Hepatocyte (in vitro differentiated cells): ENCODE measurements at regions not wholly inside any gene's neighbourhood (a gene's known extent, or its start where the extent isn't known, plus 50 kb on each side); places are given as distances from the start of the nearest gene placed in this dataset.

Source experiments
- DNase-seq: peaks from one replicate; pipeline ENCODE4 v3.0.0-alpha.2; 2016; ENCODE audit warnings: low spot score
- H2AFZ ChIP-seq: fragments of 200-600 bp; sonication (generic); 2 replicates; pipeline ENCODE4 v1.6.0; 2016; ENCODE audit warnings: antibody characterized with exemption, mild to moderate bottlenecking
- H3K27ac ChIP-seq: fragments of 200-600 bp; sonication (generic); 2 replicates; pipeline ENCODE4 v1.5.1; 2016; ENCODE audit warnings: mild to moderate bottlenecking
- H3K27me3 ChIP-seq: fragments of 200-600 bp; sonication (generic); 2 replicates; pipeline ENCODE4 v1.6.1; 2016
- H3K36me3 ChIP-seq: fragments of 200-600 bp; sonication (generic); replicated peaks from 2 replicates; pipeline ENCODE4 v1.5.1; 2016; ENCODE audit warnings: low read depth; ENCODE audit not compliant: insufficient read depth
- H3K4me1 ChIP-seq: fragments of 200-600 bp; sonication (generic); 2 replicates; pipeline ENCODE4 v1.5.1; 2016; ENCODE audit warnings: mild to moderate bottlenecking, moderate library complexity; ENCODE audit not compliant: insufficient read depth
- H3K4me2 ChIP-seq: fragments of 200-600 bp; sonication (generic); 2 replicates; pipeline ENCODE4 v1.6.0; 2016
- H3K4me3 ChIP-seq: fragments of 200-600 bp; sonication (generic); 2 replicates; pipeline ENCODE4 v1.5.1; 2016; ENCODE audit warnings: mild to moderate bottlenecking
- H3K79me2 ChIP-seq: fragments of 200-600 bp; sonication (generic); 2 replicates; pipeline ENCODE4 v1.6.0; 2017; ENCODE audit warnings: mild to moderate bottlenecking
- H3K9me2 ChIP-seq: fragments of 200-600 bp; sonication (generic); replicated peaks from 2 replicates; pipeline ENCODE4 v1.6.0; 2017; ENCODE audit warnings: mild to moderate bottlenecking; ENCODE audit not compliant: insufficient read depth
- H3K9me3 ChIP-seq: fragments of 200-600 bp; sonication (generic); 2 replicates; pipeline ENCODE4 v1.5.1; 2016; ENCODE audit warnings: low read depth, mild to moderate bottlenecking
- H4K20me1 ChIP-seq: fragments of 200-600 bp; sonication (generic); 2 replicates; pipeline ENCODE4 v1.6.0; 2016; ENCODE audit warnings: mild to moderate bottlenecking; ENCODE audit not compliant: insufficient read depth, poor library complexity, severe bottlenecking
- EZH2 ChIP-seq: fragments of 200-600 bp; sonication (generic); IDR thresholded peaks from 2 replicates; pipeline ENCODE4 v1.6.1; 2016; ENCODE audit warnings: antibody characterized with exemption, mild to moderate bottlenecking, borderline replicate concordance
- EZH2phosphoT487 ChIP-seq: fragments of 200-600 bp; sonication (generic); IDR thresholded peaks from one replicate; pipeline ENCODE4 v1.6.1; 2018; ENCODE audit warnings: antibody characterized with exemption, mild to moderate bottlenecking, low read depth, moderate library complexity; ENCODE audit not compliant: unreplicated experiment, severe bottlenecking
- WGBS: methylation state at CpG from one replicate; pipeline ENCODE4 v1.1.6; 2016; ENCODE audit warnings: low lambda C conversion rate; ENCODE audit errors: missing lambda C conversion rate; 5-methylcytosine and 5-hydroxymethylcytosine counted together
- TF ChIP-seq, protein P1 (sequence below): fragments of 200-600 bp; sonication (generic); IDR thresholded peaks from 2 replicates; pipeline ENCODE4 v1.5.1; 2016; ENCODE audit warnings: antibody characterized with exemption, mild to moderate bottlenecking; ENCODE audit not compliant: poor library complexity

DNA sequence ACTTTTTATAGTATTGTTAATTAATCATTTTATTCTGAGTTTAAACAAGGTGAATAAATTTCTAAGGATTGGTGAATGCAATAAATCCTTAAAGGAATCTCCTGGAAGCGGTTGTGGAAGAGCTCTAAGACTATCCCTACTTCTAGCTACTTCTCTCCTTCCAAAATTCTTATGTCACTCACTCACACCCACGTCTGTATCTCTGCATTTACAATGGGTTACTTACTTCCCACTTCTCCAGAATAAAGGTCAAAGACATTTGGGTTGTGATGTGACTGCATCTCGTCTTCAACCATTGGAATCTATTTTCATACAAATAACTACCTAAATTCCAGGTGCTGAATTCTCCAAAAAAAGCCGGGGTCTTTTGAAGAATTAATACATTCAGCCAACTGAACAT lies 234.2 kb upstream of the MDFIC2 start:
- no peaks in the 10 kb centered on the region for H4K20me1 ChIP-seq
- no peaks in the 10 kb centered on the region for H3K36me3 ChIP-seq
- H3K4me3 ChIP-seq = no peak overlapping the region
- no peak overlapping the region for H2AFZ ChIP-seq
- 84% methylated on average over 4 of the region's 4 CpGs for WGBS
- no peak for TF ChIP-seq EZH2phosphoT487
- TF ChIP-seq, protein P1, sequence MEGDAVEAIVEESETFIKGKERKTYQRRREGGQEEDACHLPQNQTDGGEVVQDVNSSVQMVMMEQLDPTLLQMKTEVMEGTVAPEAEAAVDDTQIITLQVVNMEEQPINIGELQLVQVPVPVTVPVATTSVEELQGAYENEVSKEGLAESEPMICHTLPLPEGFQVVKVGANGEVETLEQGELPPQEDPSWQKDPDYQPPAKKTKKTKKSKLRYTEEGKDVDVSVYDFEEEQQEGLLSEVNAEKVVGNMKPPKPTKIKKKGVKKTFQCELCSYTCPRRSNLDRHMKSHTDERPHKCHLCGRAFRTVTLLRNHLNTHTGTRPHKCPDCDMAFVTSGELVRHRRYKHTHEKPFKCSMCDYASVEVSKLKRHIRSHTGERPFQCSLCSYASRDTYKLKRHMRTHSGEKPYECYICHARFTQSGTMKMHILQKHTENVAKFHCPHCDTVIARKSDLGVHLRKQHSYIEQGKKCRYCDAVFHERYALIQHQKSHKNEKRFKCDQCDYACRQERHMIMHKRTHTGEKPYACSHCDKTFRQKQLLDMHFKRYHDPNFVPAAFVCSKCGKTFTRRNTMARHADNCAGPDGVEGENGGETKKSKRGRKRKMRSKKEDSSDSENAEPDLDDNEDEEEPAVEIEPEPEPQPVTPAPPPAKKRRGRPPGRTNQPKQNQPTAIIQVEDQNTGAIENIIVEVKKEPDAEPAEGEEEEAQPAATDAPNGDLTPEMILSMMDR = no peak
- no peak for TF ChIP-seq EZH2
- no peaks in the 10 kb centered on the region for H3K27me3 ChIP-seq
- H3K4me1 ChIP-seq = no peaks in the 10 kb centered on the region
- H3K27ac ChIP-seq = no peak overlapping the region
- no peak overlapping the region for H3K4me2 ChIP-seq
- H3K9me2 ChIP-seq = no peaks in the 10 kb centered on the region
- H3K79me2 ChIP-seq = no peaks in the 10 kb centered on the region
- H3K9me3 ChIP-seq = no peaks in the 10 kb centered on the region
- no peak for DNase-seq

DNA sequence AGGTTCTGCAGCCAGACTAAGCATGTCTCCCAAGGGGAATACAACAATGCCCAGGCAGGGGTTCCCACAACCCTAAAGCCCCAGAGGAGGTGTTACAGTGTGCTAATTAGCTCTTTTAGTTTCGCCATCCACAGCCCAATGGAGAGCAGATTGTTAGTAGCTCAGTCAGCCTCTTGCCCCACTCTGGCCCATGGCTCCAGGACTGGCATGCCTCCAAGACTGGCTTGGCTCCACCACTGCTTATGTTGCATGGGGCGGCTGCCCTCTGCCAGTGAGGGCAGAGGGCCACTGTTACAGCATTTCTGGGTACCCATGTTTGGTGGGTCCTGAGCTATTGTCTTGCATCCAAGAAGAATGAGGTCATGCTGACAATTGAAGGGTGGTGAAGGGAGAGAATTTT lies 231.1 kb upstream of the MDFIC2 start:
- no peaks in the 10 kb centered on the region for H4K20me1 ChIP-seq
- no peaks in the 10 kb centered on the region for H3K27me3 ChIP-seq
- H3K9me3 ChIP-seq = no peaks in the 10 kb centered on the region
- 95% methylated on average over 2 of the region's 2 CpGs for WGBS
- TF ChIP-seq, protein P1 = no peak
- TF ChIP-seq EZH2phosphoT487 (no peak), EZH2 (no peak)
- no peaks in the 10 kb centered on the region for H3K9me2 ChIP-seq
- H3K4me1 ChIP-seq = no peaks in the 10 kb centered on the region
- DNase-seq = no peak
- H3K27ac ChIP-seq = no peak overlapping the region
- H3K36me3 ChIP-seq = no peaks in the 10 kb centered on the region
- no peak overlapping the region for H3K4me3 ChIP-seq
- no peak overlapping the region for H2AFZ ChIP-seq
- H3K4me2 ChIP-seq = no peak overlapping the region
- no peaks in the 10 kb centered on the region for H3K79me2 ChIP-seq

DNA sequence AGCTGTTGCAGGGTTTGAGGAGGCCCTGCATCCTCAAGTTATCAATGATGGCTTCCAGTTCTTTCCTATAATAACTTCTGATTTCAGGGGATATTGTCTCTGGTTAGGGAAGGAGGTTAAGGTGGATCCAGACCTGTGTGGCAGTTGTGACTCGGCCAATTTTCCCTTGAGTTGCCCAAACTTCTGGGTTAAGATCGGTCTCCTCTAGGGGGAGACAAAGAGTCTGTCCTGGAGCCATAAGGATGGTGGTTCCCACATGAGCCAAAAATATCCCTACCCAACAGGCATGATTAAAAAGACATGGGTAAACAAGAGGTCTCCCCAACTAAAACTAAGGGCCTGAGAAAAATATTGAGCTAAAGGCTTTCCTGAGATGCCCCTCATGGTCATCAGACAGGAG lies 227.5 kb upstream of the MDFIC2 start:
- no peak overlapping the region for H2AFZ ChIP-seq
- DNase-seq = no peak
- WGBS = 90% methylated on average over 2 of the region's 2 CpGs
- H3K4me2 ChIP-seq = no peak overlapping the region
- H3K4me3 ChIP-seq = no peak overlapping the region
- TF ChIP-seq EZH2 = no peak
- TF ChIP-seq, protein P1 = no peak
- no peak for TF ChIP-seq EZH2phosphoT487
- H3K4me1 ChIP-seq = no peaks in the 10 kb centered on the region
- no peaks in the 10 kb centered on the region for H3K9me2 ChIP-seq
- no peak overlapping the region for H3K27ac ChIP-seq
- H3K27me3 ChIP-seq = peaks cover 6% of the 10 kb centered on the region
- H3K9me3 ChIP-seq = no peaks in the 10 kb centered on the region
- H3K79me2 ChIP-seq = no peaks in the 10 kb centered on the region
- no peaks in the 10 kb centered on the region for H4K20me1 ChIP-seq
- H3K36me3 ChIP-seq = no peaks in the 10 kb centered on the region

DNA sequence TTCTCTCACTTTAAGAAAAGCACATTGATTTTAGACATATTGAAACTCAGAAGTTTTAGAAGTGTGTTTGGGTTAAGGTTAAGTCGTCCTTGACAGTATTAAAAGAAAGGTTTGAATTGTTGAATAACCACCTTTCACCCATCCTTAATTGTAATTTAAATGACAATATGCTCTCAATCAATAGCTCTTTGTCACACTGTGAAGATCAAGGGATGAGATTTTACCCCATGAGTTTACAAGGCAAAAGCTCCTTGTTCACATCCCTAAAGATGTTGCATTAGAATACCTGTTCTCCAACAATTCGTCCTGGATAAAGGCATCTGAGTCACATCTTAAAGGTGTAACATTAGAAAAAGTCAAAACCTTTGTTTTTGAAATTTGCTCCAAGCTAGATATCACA lies 220.4 kb upstream of the MDFIC2 start:
- Histone ChIP-seq H3K9me2 (no peaks in the 10 kb centered on the region), H3K27ac (no peak overlapping the region), H3K4me2 (no peak overlapping the region), H3K4me1 (no peaks in the 10 kb centered on the region), H2AFZ (no peak overlapping the region), H3K4me3 (no peak overlapping the region), H3K79me2 (no peaks in the 10 kb centered on the region), H3K9me3 (no peaks in the 10 kb centered on the region), H3K27me3 (peaks cover 6% of the 10 kb centered on the region), H3K36me3 (no peaks in the 10 kb centered on the region), H4K20me1 (no peaks in the 10 kb centered on the region)
- DNase-seq = no peak
- 56% methylated on average over 2 of the region's 2 CpGs for WGBS
- TF ChIP-seq, protein P1 = no peak
- TF ChIP-seq EZH2 (no peak), EZH2phosphoT487 (no peak)
